ENCODE measurements at regions not wholly inside any gene's neighbourhood (a gene's known extent, or its start where the extent isn't known, plus 50 kb on each side); places are given as distances from the start of the nearest gene placed in this dataset.

DNA sequence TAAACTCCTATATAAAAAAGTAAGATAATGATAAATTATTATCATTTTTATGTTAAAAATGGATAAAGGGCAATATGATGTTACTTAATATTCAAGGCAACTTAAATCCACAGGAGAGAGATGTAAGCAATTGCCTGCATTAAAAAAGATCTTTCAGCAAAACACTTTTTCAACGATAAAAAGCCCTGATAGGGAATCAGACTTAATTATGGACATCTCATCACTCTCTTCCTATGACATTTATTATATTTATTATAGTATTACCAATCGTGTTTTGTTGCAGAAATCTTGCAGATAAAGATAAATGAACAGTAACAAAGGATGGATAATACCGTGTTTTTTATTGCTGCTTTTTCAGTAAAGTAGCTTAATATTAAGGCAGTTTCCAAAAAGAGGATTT, 178.5 kb downstream of the SH2D1A start:
- DNase-seq (ENCODE audit: low spot score), result no peak

GRCh38 chrX:124529786-124530185, 183.4 kb downstream of the SH2D1A start:
- no peak for DNase-seq (ENCODE audit: low spot score)

GRCh38 chrX:124530803-124531202, 184.4 kb downstream of the SH2D1A start:
- DNase-seq (ENCODE audit: low spot score), result no peak

DNA sequence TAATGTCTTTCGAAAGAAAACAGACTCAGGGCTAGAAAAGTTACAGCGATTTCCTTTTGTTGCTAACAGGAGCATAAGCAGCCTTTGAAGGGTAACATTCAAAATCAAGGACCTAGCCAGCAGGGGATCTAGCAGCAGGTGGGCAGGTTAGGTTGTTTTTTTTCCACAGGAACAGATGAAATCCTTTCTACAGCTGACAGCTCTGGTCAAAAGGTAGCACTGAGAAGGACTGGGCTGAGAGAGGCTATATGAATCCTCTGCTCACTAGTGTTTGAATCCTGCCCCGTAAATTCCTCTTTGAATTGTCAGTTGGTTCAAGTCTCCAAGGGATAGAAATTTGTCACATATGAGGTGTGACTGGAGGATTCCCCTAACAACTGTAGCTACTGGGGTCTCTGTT, 188.2 kb downstream of the SH2D1A start:
- no peak for DNase-seq (ENCODE audit: low spot score)

GRCh38 chrX:124540474-124540873, 194.1 kb downstream of the SH2D1A start:
- no peak for DNase-seq (ENCODE audit: low spot score)

DNA sequence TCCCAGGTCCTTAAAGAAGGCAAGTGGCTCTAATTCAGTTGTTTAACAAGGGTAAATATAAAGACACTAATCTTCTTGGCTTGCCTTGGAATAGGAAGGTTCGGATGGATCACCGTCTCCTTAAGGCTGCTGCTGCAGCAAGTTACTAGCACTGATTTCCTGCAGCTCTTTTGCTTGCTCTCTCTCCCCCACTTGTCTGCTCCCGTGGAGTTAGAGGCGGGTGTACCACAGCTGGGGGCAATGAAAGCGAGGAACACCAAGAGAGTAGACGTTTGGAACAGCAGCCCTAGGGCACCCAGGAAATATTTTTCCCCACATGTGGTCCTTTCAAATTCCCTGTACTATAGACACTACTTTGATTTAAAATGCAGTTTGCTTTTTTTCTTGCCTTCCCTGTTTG, 202.2 kb downstream of the SH2D1A start:
- DNase-seq (ENCODE audit: low spot score), result no peak

DNA sequence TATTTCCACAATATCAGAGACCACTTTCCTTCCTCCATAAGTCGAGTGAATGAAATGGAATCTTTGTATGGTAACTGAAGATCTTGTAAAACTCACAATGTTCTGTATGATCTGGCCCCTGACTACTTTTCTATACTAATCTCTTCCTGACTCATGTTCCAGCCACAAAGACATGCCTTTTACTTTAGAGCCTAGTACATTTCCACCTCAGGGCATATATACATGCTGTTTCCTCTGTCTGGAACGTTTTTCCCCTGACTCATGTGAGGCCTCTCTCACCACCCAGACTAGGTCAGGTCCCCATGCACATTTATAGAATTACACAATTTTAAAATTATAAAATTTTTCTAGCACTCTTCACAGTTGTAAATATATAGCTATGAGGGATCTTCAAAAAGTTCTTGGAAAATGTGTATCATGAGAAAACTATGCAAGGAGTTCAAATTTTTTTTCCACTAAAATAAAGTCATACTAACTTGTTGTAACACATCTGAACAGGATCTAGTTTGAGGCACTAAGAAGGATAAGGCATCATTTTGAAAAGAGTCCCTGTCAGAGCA, 208.8 kb downstream of the SH2D1A start:
- peak; percentile 82 for DNase-seq (ENCODE audit: low spot score)

DNA sequence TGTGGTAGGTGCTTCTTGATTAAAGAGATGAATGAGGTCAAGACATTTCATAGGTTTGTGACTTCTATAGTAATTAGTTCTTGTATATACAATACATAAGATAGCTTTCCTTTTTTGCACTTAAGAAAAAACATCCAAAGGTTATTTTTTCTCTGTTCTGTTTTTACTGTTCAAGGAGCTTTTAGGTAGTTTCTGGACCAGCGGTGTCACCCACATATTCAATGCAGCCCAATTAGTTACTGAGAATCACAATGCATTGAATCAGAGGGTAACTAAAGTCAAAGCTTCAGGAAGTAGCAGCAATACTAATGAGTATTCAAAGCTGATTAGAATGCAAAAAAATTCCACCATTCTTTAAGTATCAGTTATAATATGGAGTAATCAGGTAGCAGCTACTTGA, 211.6 kb downstream of the SH2D1A start:
- no peak for DNase-seq (ENCODE audit: low spot score)

GRCh38 chrX:124573468-124573867, 227.1 kb downstream of the SH2D1A start:
- no peak for DNase-seq (ENCODE audit: low spot score)

DNA sequence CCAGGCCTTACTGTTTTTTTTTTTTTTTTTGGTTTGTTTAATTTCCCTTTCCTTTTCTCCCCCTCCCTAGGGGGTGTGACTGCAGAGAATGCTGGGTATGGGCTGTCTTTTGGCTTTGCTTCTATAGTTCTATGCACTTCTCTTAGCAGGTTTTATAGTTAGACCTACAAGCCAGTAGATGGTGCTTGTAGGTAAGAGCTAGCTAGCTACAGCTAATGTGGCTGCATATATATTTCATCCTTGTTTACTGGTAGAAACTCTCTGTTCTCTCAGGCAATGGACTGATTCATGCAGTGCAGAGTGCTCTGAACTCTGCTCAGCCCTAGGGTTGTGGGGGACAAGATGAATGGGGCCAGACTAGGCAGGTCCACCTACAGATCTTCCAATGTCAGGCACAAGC, 246.4 kb downstream of the SH2D1A start:
- DNase-seq (ENCODE audit: low spot score), result no peak

- no peak for DNase-seq (ENCODE audit: low spot score)
These were observed 247.8 kb downstream of the SH2D1A start for GRCh38 chrX:124594017-124594651.

DNA sequence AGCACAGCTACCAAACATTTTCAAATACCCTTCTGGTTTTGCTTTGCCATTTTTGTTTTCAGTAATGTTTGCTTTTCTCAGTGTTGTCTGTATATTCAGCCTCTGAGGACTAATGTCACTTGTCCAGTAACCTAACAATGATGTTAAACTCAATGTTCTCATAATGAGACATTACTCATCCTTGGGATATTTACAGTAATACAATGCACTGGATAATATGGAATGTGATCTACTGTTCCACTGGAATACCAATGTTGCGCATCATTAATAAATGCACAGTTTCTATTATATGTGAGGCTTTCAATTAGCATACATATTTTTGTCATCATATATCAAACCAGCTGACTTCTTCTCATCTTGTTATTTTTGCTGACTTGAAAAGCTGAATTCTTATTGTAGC, 259.1 kb downstream of the SH2D1A start:
- DNase-seq (ENCODE audit: low spot score), result no peak

GRCh38 chrX:124606724-124607123, 260.4 kb downstream of the SH2D1A start:
- DNase-seq (ENCODE audit: low spot score), result no peak

GRCh38 chrX:124619710-124620109, 273.3 kb downstream of the SH2D1A start:
- no peak for DNase-seq (ENCODE audit: low spot score)

- DNase-seq (ENCODE audit: low spot score), result no peak
These were observed 288.0 kb downstream of the SH2D1A start for GRCh38 chrX:124634363-124634762.

- DNase-seq (ENCODE audit: low spot score), result no peak
These were observed 295.6 kb downstream of the SH2D1A start for GRCh38 chrX:124641737-124642491.

DNA sequence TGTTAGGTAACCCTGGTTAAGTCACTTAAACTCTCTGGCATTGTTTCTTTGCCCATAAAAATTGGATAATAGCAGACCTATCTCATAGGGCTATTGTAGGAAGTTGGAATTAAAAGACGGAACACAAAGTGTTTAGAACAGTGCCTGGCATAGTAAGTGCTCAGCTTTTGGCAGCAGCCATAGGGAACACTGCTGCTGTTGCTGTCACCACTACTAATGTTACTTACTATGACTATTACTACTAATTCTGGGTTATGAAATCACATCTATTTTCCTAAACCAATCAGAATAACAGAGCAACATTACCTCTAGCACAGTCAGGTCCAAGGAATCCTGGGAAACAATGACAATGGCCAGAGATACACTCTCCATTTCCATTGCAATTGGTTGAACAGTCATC, 300.0 kb downstream of the SH2D1A start:
- DNase-seq (ENCODE audit: low spot score), result no peak

GRCh38 chrX:124651031-124651430, 304.7 kb downstream of the SH2D1A start:
- DNase-seq (ENCODE audit: low spot score), result no peak

DNA sequence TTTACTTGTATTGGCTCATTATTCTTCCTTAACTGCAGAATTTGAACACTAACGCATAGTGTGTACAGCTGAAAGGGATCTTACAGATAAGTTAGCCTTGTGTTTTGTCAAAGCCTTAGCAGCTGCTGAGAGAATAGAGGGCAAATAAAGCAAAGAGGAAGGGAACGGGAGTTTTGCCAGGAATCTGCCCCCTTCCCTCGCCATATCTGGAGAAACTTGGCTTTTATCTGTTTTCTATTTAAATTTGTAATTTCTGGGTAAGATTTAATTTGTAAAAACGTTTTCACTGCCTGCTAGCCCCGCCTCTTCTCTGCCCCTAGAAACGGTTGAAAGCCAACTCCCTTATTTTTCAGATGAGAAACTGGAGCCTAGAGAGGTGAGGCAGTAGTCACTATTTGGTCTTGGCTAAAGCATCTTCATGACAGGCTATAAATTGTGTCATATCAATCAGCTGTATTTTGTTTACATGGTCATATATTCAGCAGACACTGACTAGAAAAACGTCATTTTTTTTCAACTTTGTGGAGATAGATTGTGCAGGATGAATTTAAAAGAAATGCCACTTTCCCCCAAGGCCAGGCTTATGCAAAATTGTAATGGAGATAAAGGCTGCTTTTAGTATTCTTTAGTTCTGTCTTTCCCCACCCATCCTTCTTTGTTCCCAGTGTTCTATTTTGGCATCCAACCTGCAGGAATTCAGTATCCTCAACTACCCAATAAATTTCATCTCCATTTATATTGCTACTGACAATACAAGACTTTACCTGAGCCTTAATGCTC, 319.4 kb downstream of the SH2D1A start:
- DNase-seq (ENCODE audit: low spot score), result no peak

DNA sequence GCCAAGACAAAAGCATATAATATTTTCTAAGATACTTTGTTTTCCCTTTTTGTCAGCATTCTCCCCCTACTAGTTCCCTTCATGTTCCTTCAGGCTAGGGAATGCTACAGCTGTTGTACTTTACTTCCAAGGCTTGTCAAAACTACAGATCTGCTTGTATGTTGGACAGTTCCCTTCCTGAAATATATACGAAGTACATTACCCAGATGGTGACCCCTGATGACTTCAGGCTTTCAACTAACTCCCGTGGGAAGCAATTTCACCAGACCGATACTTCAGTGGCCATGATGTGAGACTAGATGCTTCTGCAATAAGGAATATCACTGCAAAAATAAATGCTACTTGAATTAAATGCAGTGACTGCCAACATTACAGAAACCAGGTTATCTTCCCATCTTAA, 332.8 kb downstream of the SH2D1A start:
- DNase-seq (ENCODE audit: low spot score), result no peak

DNA sequence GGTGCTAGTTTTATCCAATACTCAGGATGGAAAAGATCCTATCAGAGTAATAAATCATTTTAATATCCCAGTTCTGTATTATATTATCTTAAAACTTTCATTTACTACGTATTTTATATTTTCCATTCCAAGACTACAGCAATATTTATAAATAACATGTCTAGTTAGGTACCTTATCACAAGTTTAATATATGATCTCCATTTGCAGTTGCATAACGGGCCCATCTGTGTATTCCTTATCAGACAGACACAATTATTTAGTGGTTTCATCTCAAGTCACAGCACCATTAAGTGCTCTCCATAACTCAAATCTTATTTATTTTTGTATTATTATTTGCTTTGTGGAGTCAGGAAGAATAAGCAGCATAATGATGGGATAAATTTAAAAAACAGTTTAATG, 333.9 kb downstream of the SH2D1A start:
- no peak for DNase-seq (ENCODE audit: low spot score)

GRCh38 chrX:124690495-124690894, 344.1 kb downstream of the SH2D1A start:
- DNase-seq (ENCODE audit: low spot score), result no peak

DNA sequence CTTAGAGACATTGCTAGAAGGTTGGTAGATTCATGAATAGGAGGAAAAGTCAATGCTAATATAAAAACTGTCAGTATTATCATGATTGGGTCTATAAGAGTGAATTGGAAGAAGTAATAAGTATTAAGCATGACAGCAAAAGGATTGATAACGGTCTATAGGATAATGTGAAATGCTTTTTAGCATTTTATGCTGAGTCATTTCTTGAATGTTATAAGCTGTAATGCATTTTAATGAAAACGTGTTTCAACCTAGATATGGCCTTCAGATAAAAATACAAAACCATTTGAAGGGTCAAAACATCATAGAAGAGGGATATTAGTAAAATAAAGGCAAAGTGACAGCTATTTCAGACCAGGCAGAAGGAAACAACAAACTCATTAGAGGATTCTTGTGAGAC, 353.5 kb downstream of the SH2D1A start:
- no peak for DNase-seq (ENCODE audit: low spot score)

Measured in COLO829 (cell line).